ENCODE measurements at regions not wholly inside any gene's neighbourhood (a gene's known extent, or its start where the extent isn't known, plus 50 kb on each side); places are given as distances from the start of the nearest gene placed in this dataset.

DNA sequence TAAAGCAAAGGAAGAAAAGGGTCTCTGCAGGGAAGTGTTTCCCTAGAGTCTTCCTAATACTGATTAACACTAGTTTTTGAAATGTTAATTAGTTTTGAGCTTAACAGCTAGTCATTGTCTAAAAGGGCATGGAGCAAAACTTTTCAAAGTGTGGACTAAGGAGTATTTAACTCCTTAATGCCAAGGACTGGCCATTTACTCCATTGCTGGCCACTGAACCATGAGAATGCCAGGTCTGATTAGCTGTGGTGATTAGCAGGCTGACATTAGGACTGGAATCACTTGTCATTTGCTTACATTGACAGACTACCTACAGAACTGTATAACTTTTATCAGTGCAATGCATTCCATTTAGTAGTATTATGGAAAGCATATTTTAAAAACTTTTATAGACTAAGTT is 987.0 kb downstream of the NR2F1-AS1 start:
- Histone ChIP-seq H3K4me1 (ENCODE audit: control insufficient read depth, insufficient read depth, low read length) (no peaks in the 10 kb centered on the region), H3K9me3 (ENCODE audit: control insufficient read depth, insufficient read depth, low read length) (no peaks in the 10 kb centered on the region), H3K27me3 (ENCODE audit: control insufficient read depth, insufficient read depth, low read length) (no peaks in the 10 kb centered on the region), H3K27ac (ENCODE audit: low read length) (no peak overlapping the region), H3K36me3 (ENCODE audit: control insufficient read depth, insufficient read depth, low read length) (no peaks in the 10 kb centered on the region), H3K4me3 (ENCODE audit: low read length) (no peak overlapping the region)
- Mint-ChIP-seq H3K27ac (no peak overlapping the region), H3K4me1 (no peaks in the 10 kb centered on the region), H3K9me3 (peaks cover 9 to 14% of the 10 kb centered on the region in 2 donors), H3K4me3 (no peak overlapping the region), H3K27me3 (ENCODE audit: low read depth in 2 of 2) (no peaks in the 10 kb centered on the region), H3K36me3 (no peaks in the 10 kb centered on the region)
- ATAC-seq (no peak), DNase-seq (no peak)
- TF ChIP-seq, protein P1, sequence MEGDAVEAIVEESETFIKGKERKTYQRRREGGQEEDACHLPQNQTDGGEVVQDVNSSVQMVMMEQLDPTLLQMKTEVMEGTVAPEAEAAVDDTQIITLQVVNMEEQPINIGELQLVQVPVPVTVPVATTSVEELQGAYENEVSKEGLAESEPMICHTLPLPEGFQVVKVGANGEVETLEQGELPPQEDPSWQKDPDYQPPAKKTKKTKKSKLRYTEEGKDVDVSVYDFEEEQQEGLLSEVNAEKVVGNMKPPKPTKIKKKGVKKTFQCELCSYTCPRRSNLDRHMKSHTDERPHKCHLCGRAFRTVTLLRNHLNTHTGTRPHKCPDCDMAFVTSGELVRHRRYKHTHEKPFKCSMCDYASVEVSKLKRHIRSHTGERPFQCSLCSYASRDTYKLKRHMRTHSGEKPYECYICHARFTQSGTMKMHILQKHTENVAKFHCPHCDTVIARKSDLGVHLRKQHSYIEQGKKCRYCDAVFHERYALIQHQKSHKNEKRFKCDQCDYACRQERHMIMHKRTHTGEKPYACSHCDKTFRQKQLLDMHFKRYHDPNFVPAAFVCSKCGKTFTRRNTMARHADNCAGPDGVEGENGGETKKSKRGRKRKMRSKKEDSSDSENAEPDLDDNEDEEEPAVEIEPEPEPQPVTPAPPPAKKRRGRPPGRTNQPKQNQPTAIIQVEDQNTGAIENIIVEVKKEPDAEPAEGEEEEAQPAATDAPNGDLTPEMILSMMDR (IDR thresholded peaks at IDR 0.05): no peak
- intact Hi-C loops (cut with micrococcal nuclease): no loop called here

DNA sequence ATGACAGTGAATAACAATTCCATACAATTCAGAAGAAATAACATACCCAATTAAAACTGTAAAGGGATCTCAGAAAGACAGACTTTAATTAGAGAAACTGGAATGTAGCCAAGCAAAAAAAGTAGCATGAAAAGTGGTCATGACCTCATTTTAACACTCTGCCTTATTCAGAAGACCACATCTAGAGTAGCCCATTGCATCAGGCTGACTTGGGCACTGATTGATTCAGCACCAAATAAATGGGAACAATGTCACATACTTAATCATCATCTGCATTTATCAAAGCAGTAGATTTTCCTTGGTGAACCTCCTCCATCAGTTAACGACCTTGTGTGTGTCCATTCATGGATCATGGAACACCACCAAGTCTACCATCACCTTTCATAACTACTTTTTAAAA is 992.1 kb downstream of the NR2F1-AS1 start:
- Mint-ChIP-seq H3K36me3 (no peaks in the 10 kb centered on the region), H3K4me3 (no peak overlapping the region), H3K27ac (no peak overlapping the region), H3K27me3 (ENCODE audit: low read depth in 2 of 2) (no peaks in the 10 kb centered on the region), H3K9me3 (peaks cover 3 to 4% of the 10 kb centered on the region in 2 donors), H3K4me1 (no peaks in the 10 kb centered on the region)
- Histone ChIP-seq H3K36me3 (ENCODE audit: control insufficient read depth, insufficient read depth, low read length) (no peaks in the 10 kb centered on the region), H3K27me3 (ENCODE audit: control insufficient read depth, insufficient read depth, low read length) (no peaks in the 10 kb centered on the region), H3K27ac (ENCODE audit: low read length) (no peak overlapping the region), H3K4me3 (ENCODE audit: low read length) (no peak overlapping the region), H3K4me1 (ENCODE audit: control insufficient read depth, insufficient read depth, low read length) (no peaks in the 10 kb centered on the region), H3K9me3 (ENCODE audit: control insufficient read depth, insufficient read depth, low read length) (no peaks in the 10 kb centered on the region)
- WGBS (ENCODE audit: insufficient coverage): 31% methylated on average over 1 of the region's 1 CpG
- TF ChIP-seq, protein P1 (IDR thresholded peaks at IDR 0.05): no peak
- DNase-seq (no peak), ATAC-seq (no peak)
- intact Hi-C loops (cut with micrococcal nuclease): no loop called here

DNA sequence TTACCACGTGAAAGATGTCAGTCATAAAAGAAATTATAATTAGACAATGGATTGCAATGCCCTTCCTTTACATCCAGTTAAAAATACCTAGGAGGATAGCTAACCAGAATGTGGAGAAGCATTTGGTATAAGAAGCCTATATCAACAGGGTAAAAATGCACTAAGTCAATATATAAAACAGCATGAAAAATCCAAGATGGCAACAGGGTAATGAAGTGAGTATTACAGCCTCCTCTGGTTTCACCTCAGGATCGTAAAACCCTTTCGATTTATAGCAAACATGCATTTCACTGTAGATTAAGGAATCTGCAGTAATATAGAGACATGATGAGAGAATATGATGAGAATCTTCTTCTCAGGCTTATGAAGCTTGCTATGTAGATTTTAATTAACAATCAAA is 999.3 kb downstream of the NR2F1-AS1 start:
- H3K9me3 Mint-ChIP-seq: peaks cover 3 to 4% of the 10 kb centered on the region in 2 donors
- ATAC-seq: no peak
- no peak for DNase-seq
- Histone ChIP-seq H3K36me3 (ENCODE audit: control insufficient read depth, insufficient read depth, low read length) (no peaks in the 10 kb centered on the region), H3K4me1 (ENCODE audit: control insufficient read depth, insufficient read depth, low read length) (no peaks in the 10 kb centered on the region), H3K27ac (ENCODE audit: low read length) (no peak overlapping the region), H3K9me3 (ENCODE audit: control insufficient read depth, insufficient read depth, low read length) (peaks cover 2% of the 10 kb centered on the region), H3K4me3 (ENCODE audit: low read length) (no peak overlapping the region), H3K27me3 (ENCODE audit: control insufficient read depth, insufficient read depth, low read length) (no peaks in the 10 kb centered on the region)
- H3K27me3 Mint-ChIP-seq (ENCODE audit: low read depth in 2 of 2): no peaks in the 10 kb centered on the region
- peaks cover 8% of the 10 kb centered on the region for H3K36me3 Mint-ChIP-seq
- no peaks in the 10 kb centered on the region for H3K4me1 Mint-ChIP-seq
- no peak overlapping the region for H3K27ac Mint-ChIP-seq
- WGBS (ENCODE audit: insufficient coverage): 100% methylated on average over 2 of the region's 3 CpGs
- intact Hi-C loops (cut with micrococcal nuclease): no loop called here
- TF ChIP-seq, protein P1 (IDR thresholded peaks at IDR 0.05): no peak
- H3K4me3 Mint-ChIP-seq: no peak overlapping the region

DNA sequence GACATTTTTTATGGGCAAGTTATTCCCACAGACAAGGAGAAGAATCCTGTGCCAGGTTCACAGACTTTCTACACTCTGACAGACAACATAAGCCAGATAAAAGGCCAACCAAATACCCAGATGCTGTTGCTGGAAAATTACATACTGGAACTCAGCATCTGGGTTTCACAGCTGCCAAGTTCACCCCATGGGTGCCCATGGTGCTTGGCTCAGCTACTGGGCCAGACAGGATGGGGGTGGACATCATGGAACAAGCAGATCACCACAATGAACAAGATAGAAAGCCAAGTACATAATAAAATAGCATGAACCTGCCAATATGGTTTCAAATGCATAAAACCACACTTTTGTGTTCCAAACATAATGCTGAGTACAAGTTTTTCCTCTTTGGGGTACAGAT is 999.8 kb downstream of the NR2F1-AS1 start:
- Histone ChIP-seq H3K36me3 (ENCODE audit: control insufficient read depth, insufficient read depth, low read length) (no peaks in the 10 kb centered on the region), H3K9me3 (ENCODE audit: control insufficient read depth, insufficient read depth, low read length) (peaks cover 2% of the 10 kb centered on the region), H3K27ac (ENCODE audit: low read length) (no peak overlapping the region), H3K4me3 (ENCODE audit: low read length) (no peak overlapping the region), H3K27me3 (ENCODE audit: control insufficient read depth, insufficient read depth, low read length) (no peaks in the 10 kb centered on the region), H3K4me1 (ENCODE audit: control insufficient read depth, insufficient read depth, low read length) (no peaks in the 10 kb centered on the region)
- Mint-ChIP-seq H3K36me3 (peaks cover 8% of the 10 kb centered on the region), H3K27ac (no peak overlapping the region), H3K4me1 (no peaks in the 10 kb centered on the region), H3K27me3 (ENCODE audit: low read depth in 2 of 2) (no peaks in the 10 kb centered on the region), H3K9me3 (peaks cover 6% of the 10 kb centered on the region in 2 donors), H3K4me3 (no peak overlapping the region)
- intact Hi-C loops (cut with micrococcal nuclease): no loop called here
- TF ChIP-seq, protein P1 (IDR thresholded peaks at IDR 0.05): no peak
- no peak for DNase-seq
- no peak for ATAC-seq
